A549 (cell line): ENCODE measurements at regions not wholly inside any gene's neighbourhood (a gene's known extent, or its start where the extent isn't known, plus 50 kb on each side); places are given as distances from the start of the nearest gene placed in this dataset.

Source experiments
- ATAC-seq, 2 experiments: fragments of 200-7000 bp in 1 of 2; fragments of >200 bp in 1 of 2; cut with Nextera tagmentation in 1 of 2; cut with Tn5 transposase in 1 of 2; 3 replicates each; pipeline versions ENCODE4 v1.8.0 to v1.9.1; 2018 to 2020; ENCODE audit warnings: mild to moderate bottlenecking in 1 of 2, moderate library complexity in 1 of 2
- CTCF ChIA-PET: fragments of 300-600 bp; sonication (Branson Sonifier 250); formaldehyde crosslinking; extraction: SDS; loops from one replicate; lab custom pipeline; 2021; ENCODE audit warnings: antibody characterized with exemption, inconsistent platforms; lab: Yijun Ruan, JAX
- POLR2A ChIA-PET: fragments of 350-600 bp; formaldehyde crosslinking; extraction: SDS; loops from one replicate; lab custom pipeline; 2021; ENCODE audit warnings: antibody characterized with exemption, inconsistent platforms; lab: Yijun Ruan, JAX
- DNase-seq, 2 experiments: peaks; one replicate each; pipeline versions ENCODE4 v3.0.0 to v3.0.0-alpha.2; 2011 to 2016; ENCODE audit warnings: low read depth in 1 of 2, low spot score in 1 of 2
- FAIRE-seq: peaks from 2 replicates; lab custom pipeline; 2011; peaks lifted over from hg19 to GRCh38; lab: Jason Lieb, UNC
- H3K27ac ChIP-seq, 2 experiments: fragments of >200 bp; sonication (Bioruptor Twin); formaldehyde crosslinking; 3 replicates each; pipeline ENCODE4 v1.5.1; 2016 to 2017
- H3K4me1 ChIP-seq: fragments of >200 bp; sonication (Bioruptor Twin); formaldehyde crosslinking; 3 replicates; pipeline ENCODE4 v1.6.1; 2016
- H3K4me2 ChIP-seq: fragments of >200 bp; sonication (Bioruptor Twin); formaldehyde crosslinking; 3 replicates; pipeline ENCODE4 v1.6.1; 2016
- H3K4me3 ChIP-seq: fragments of >200 bp; sonication (Bioruptor Twin); formaldehyde crosslinking; 3 replicates; pipeline ENCODE4 v1.5.1; 2016
- H3K9me3 ChIP-seq: fragments of >200 bp; sonication (Bioruptor Twin); formaldehyde crosslinking; 3 replicates; pipeline ENCODE4 v1.6.1; 2016
- GATA3 ChIP-seq: IDR thresholded peaks from 2 replicates; pipeline ENCODE4 v1.6.1; 2012; ENCODE audit warnings: borderline replicate concordance
- HDAC2 ChIP-seq: fragments of 200-600 bp; sonication (generic); IDR thresholded peaks from 2 replicates; pipeline ENCODE4 v1.6.1; 2016
- HEYL ChIP-seq: fragments of 250-450 bp; sonication (Bioruptor Pico); IDR thresholded peaks from 2 replicates; pipeline ENCODE4 v1.8.0; 2021; ENCODE audit warnings: mild to moderate bottlenecking, moderate library complexity
- HMGXB4 ChIP-seq: fragments of 250-450 bp; sonication (Bioruptor Pico); IDR thresholded peaks from 2 replicates; pipeline ENCODE4 v1.5.0; 2021; ENCODE audit warnings: mild to moderate bottlenecking, moderate library complexity, borderline replicate concordance
- KDM1A ChIP-seq: fragments of 200-600 bp; sonication (generic); IDR thresholded peaks from 2 replicates; pipeline ENCODE4 v1.6.1; 2016; ENCODE audit warnings: low read depth, mild to moderate bottlenecking
- NPAS2 ChIP-seq: fragments of 250-450 bp; sonication (Bioruptor Pico); IDR thresholded peaks from 2 replicates; pipeline ENCODE4 v1.8.0; 2022; ENCODE audit warnings: mild to moderate bottlenecking, moderate library complexity, borderline replicate concordance
- POLR2A ChIP-seq: IDR thresholded peaks from 2 replicates; pipeline ENCODE4 v1.6.1; 2012; ENCODE audit warnings: mild to moderate bottlenecking, low read length
- POLR2AphosphoS2 ChIP-seq: conservative IDR thresholded peaks from 2 replicates; pipeline ENCODE4 v1.6.1; 2012; ENCODE audit warnings: low read length, improper control_type of control experiment, inconsistent platforms
- SREBF2 ChIP-seq: fragments of 450-650 bp; IDR thresholded peaks from 2 replicates; pipeline ENCODE4 v1.6.1; 2014; ENCODE audit warnings: mild to moderate bottlenecking, moderate library complexity
- TFCP2L1 ChIP-seq: fragments of 250-450 bp; sonication (Bioruptor Pico); IDR thresholded peaks from 2 replicates; pipeline ENCODE4 v1.5.0; 2021; ENCODE audit warnings: mild to moderate bottlenecking
- ZFP36 ChIP-seq: fragments of 450-650 bp; IDR thresholded peaks from 2 replicates; pipeline ENCODE4 v1.6.1; 2014; ENCODE audit warnings: borderline replicate concordance; ENCODE audit not compliant: partially characterized antibody
- WGBS: methylation state at CpG from one replicate; pipeline ENCODE4 v1.1.6; 2017; ENCODE audit errors: missing lambda C conversion rate; 5-methylcytosine and 5-hydroxymethylcytosine counted together
- TF ChIP-seq, protein P1 (sequence below): IDR thresholded peaks from 2 replicates; pipeline ENCODE4 v1.6.1; 2012; ENCODE audit warnings: low read depth, borderline replicate concordance
- TF ChIP-seq, protein P2 (sequence below): fragments of >200 bp; sonication (Bioruptor Twin); formaldehyde crosslinking; IDR thresholded peaks from 3 replicates; pipeline ENCODE4 v1.5.1; 2016

DNA sequence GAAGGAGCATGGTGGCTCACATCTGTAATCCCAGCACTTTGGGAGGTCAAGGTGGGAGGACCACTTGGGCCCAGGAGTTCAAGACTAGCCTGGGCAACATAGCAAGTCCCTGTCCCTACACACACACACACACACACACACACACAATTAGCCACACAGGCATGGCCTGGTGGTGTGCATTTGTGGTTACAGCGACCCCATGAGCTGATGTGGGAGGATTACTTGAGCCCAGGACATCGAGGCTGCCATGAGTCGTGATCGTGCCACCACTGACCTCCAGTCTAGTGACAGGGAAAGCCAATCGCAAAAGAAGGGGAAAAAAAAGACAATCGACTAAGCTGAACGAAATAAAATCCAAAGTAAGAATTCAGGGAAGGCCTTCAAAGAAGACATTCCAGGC is 67.9 kb downstream of the TBX3 start:
- peaks cover 8% of the 10 kb centered on the region; the same call in 2 of the 3 replicates for H3K9me3 ChIP-seq
- no peak for TF ChIP-seq POLR2AphosphoS2
- H3K4me1 ChIP-seq: peaks cover 14% of the 10 kb centered on the region
- ATAC-seq (no peak), FAIRE-seq (no peak), DNase-seq (no peak)
- POLR2A ChIA-PET: no interaction called here
- CTCF ChIA-PET: interaction anchor here (0.6 to 2.0 kb wide), 6 partner anchors 10 to 1387 kb away, joined by 3 to 8 read pairs (median 3); no protein-coding TSS in a partner anchor
- no peak overlapping the region for H3K4me3 ChIP-seq
- no peak overlapping the region for H3K27ac ChIP-seq
- H3K4me2 ChIP-seq: no peak overlapping the region
- 68% methylated on average over 7 of the region's 7 CpGs for WGBS

DNA sequence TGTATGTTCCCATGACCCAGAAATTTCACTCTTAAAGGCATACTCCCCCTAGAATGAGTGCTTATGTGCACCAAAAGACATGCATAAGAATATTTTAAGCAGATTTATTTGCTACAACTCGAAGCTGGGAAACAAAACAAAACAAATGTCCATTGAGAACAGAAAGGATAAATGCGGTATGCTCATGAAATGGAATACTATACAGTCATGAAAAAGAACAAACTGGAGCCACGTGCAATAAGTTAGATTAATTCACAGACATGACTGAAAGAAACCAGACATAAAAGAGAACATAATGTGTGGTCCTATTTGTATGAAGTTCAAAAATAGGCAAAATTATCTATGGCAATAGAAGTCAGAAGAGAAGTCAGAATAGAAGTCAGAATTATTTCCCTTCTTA is 69.9 kb downstream of the TBX3 start:
- POLR2A ChIA-PET: no interaction called here
- CTCF ChIA-PET: interaction anchor here (1.3 to 3.7 kb wide), 3 partner anchors 10 to 633 kb away, joined by 3 to 15 read pairs (median 3); no protein-coding TSS in a partner anchor
- Histone ChIP-seq H3K4me2 (no peak overlapping the region), H3K4me3 (no peak overlapping the region), H3K9me3 (peaks cover 8% of the 10 kb centered on the region; the same call in 2 of the 3 replicates), H3K27ac (no peak overlapping the region), H3K4me1 (peaks cover 20% of the 10 kb centered on the region)
- no peak for DNase-seq
- ATAC-seq: no peak
- TF ChIP-seq ZFP36 (no peak), KDM1A (peak; percentile 93), HDAC2 (peak; percentile 87; the same call in 1 of the 2 replicates)
- whole genome bisulfite sequencing: 40% methylated on average over 3 of the region's 3 CpGs
- no peak for FAIRE-seq

DNA sequence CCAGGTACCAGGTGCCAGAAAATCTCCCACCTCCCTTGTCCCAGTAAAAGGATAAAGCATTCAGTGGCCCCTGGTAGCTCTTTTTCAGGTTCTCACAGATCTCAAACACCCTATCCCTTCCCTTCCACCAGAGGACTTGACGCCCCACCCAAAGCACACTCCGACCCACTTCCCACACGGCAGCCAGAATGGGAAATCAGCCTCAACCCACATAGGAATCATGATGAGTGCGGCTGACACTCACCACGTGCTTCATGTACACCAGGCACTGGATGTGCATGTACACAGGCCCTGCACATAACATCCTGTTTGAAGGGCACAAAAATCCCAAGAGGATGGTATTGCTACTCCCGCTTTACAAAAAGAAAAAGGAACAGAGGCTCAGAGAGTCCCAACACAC is 71.9 kb downstream of the TBX3 start:
- WGBS: 73% methylated on average over 6 of the region's 6 CpGs
- peak in 1 of 2 experiments; percentile 22 for DNase-seq
- Histone ChIP-seq H3K27ac (peak overlapping the region; percentile 72), H3K4me1 (peaks cover 20% of the 10 kb centered on the region), H3K4me3 (no peak overlapping the region), H3K9me3 (peaks cover 8% of the 10 kb centered on the region; the same call in 2 of the 3 replicates), H3K4me2 (peak overlapping the region; percentile 70)
- POLR2A ChIA-PET: interaction anchor here (0.6 to 1.6 kb wide), 2 partner anchors 72 to 243 kb away, joined by 3 to 4 read pairs; no protein-coding TSS in a partner anchor
- ATAC-seq: peak; percentile 29 to 42; a peak in 1 of 6 replicates
- FAIRE-seq: no peak
- TF ChIP-seq, protein P1, sequence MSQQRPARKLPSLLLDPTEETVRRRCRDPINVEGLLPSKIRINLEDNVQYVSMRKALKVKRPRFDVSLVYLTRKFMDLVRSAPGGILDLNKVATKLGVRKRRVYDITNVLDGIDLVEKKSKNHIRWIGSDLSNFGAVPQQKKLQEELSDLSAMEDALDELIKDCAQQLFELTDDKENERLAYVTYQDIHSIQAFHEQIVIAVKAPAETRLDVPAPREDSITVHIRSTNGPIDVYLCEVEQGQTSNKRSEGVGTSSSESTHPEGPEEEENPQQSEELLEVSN: no peak
- TF ChIP-seq NPAS2 (CRISPR knock-in tag) (no peak), HEYL (CRISPR knock-in tag) (no peak), TFCP2L1 (CRISPR knock-in tag) (no peak), POLR2A (no peak), HMGXB4 (CRISPR knock-in tag) (no peak), GATA3 (no peak), SREBF2 (no peak)
- TF ChIP-seq, protein P2, sequence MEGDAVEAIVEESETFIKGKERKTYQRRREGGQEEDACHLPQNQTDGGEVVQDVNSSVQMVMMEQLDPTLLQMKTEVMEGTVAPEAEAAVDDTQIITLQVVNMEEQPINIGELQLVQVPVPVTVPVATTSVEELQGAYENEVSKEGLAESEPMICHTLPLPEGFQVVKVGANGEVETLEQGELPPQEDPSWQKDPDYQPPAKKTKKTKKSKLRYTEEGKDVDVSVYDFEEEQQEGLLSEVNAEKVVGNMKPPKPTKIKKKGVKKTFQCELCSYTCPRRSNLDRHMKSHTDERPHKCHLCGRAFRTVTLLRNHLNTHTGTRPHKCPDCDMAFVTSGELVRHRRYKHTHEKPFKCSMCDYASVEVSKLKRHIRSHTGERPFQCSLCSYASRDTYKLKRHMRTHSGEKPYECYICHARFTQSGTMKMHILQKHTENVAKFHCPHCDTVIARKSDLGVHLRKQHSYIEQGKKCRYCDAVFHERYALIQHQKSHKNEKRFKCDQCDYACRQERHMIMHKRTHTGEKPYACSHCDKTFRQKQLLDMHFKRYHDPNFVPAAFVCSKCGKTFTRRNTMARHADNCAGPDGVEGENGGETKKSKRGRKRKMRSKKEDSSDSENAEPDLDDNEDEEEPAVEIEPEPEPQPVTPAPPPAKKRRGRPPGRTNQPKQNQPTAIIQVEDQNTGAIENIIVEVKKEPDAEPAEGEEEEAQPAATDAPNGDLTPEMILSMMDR: no peak
- CTCF ChIA-PET: interaction anchor here (0.9 to 3.7 kb wide), 2 partner anchors 12 to 13 kb away, joined by 5 to 15 read pairs; no protein-coding TSS in a partner anchor
